Activated naive CD8-positive, alpha-beta T cell treated with anti-CD3 and anti-CD28 coated beads, Interleukin-2, amount 10 ng/mL, durations not matched to agents 7 days and 5 days (primary cell): ENCODE measurements at regions not wholly inside any gene's neighbourhood (a gene's known extent, or its start where the extent isn't known, plus 50 kb on each side); places are given as distances from the start of the nearest gene placed in this dataset.

Experiments used
- ATAC-seq: fragments of 150-1000 bp; cut with Tn5 transposase; one replicate; pipeline ENCODE4 v1.10.0; 2021; ENCODE audit warnings: low read depth, moderate library complexity
- POLR2A ChIA-PET: fragments of 350-600 bp; sonication (Branson Sonifier 250); formaldehyde crosslinking; loops from one replicate; lab custom pipeline; 2021; ENCODE audit warnings: antibody characterized with exemption; lab: Charles Lee
- DNase-seq: peaks from one replicate; pipeline ENCODE4 v3.0.0; 2021
- H3K27ac Mint-ChIP-seq: one replicate; pipeline ENCODE4 v1.8.0; 2022; ENCODE audit warnings: mild to moderate bottlenecking, mixed read lengths
- H3K27me3 Mint-ChIP-seq: one replicate; pipeline ENCODE4 v1.8.0; 2022; ENCODE audit warnings: mild to moderate bottlenecking, moderate library complexity, mixed read lengths
- H3K36me3 Mint-ChIP-seq: one replicate; pipeline ENCODE4 v1.8.0; 2021; ENCODE audit warnings: mild to moderate bottlenecking, mixed read lengths
- H3K4me1 Mint-ChIP-seq: one replicate; pipeline ENCODE4 v1.8.0; 2021; ENCODE audit warnings: mixed read lengths
- H3K4me3 Mint-ChIP-seq: one replicate; pipeline ENCODE4 v1.8.0; 2022; ENCODE audit warnings: mild to moderate bottlenecking, moderate library complexity, mixed read lengths
- H3K9me3 Mint-ChIP-seq: one replicate; pipeline ENCODE4 v1.8.0; 2021; ENCODE audit warnings: mixed read lengths

GRCh38 chr12:77689510-77690086 is 141.1 kb upstream of the NAV3 start:
- Mint-ChIP-seq H3K4me3 (no peak overlapping the region), H3K36me3 (no peaks in the 10 kb centered on the region), H3K4me1 (no peaks in the 10 kb centered on the region), H3K27me3 (no peaks in the 10 kb centered on the region), H3K27ac (no peak overlapping the region), H3K9me3 (no peaks in the 10 kb centered on the region)
- DNase-seq (no peak), ATAC-seq (no peak)
- POLR2A ChIA-PET: no interaction called here

GRCh38 chr12:77687321-77687720 is 143.4 kb upstream of the NAV3 start:
- Mint-ChIP-seq H3K4me1 (no peaks in the 10 kb centered on the region), H3K27me3 (no peaks in the 10 kb centered on the region), H3K4me3 (no peak overlapping the region), H3K27ac (no peak overlapping the region), H3K9me3 (no peaks in the 10 kb centered on the region), H3K36me3 (no peaks in the 10 kb centered on the region)
- POLR2A ChIA-PET: no interaction called here
- DNase-seq (no peak), ATAC-seq (no peak)

GRCh38 chr12:77686760-77687159 is 143.9 kb upstream of the NAV3 start:
- no peaks in the 10 kb centered on the region for H3K27me3 Mint-ChIP-seq
- H3K9me3 Mint-ChIP-seq: no peaks in the 10 kb centered on the region
- no peaks in the 10 kb centered on the region for H3K4me1 Mint-ChIP-seq
- ATAC-seq (no peak), DNase-seq (no peak)
- H3K27ac Mint-ChIP-seq: no peak overlapping the region
- POLR2A ChIA-PET: no interaction called here
- no peak overlapping the region for H3K4me3 Mint-ChIP-seq
- H3K36me3 Mint-ChIP-seq: no peaks in the 10 kb centered on the region

- no peaks in the 10 kb centered on the region for H3K27me3 Mint-ChIP-seq
- DNase-seq (no peak), ATAC-seq (no peak)
- H3K9me3 Mint-ChIP-seq: no peaks in the 10 kb centered on the region
- no peaks in the 10 kb centered on the region for H3K4me1 Mint-ChIP-seq
- POLR2A ChIA-PET: no interaction called here
- no peaks in the 10 kb centered on the region for H3K36me3 Mint-ChIP-seq
- H3K4me3 Mint-ChIP-seq: no peak overlapping the region
- H3K27ac Mint-ChIP-seq: no peak overlapping the region
Measured at GRCh38 chr12:77685901-77686300, 144.8 kb upstream of the NAV3 start.

GRCh38 chr12:77685112-77685511 is 145.6 kb upstream of the NAV3 start:
- DNase-seq: no peak
- H3K4me3 Mint-ChIP-seq: no peak overlapping the region
- POLR2A ChIA-PET: no interaction called here

GRCh38 chr12:77682488-77682887 is 148.2 kb upstream of the NAV3 start:
- POLR2A ChIA-PET: no interaction called here
- H3K36me3 Mint-ChIP-seq: no peaks in the 10 kb centered on the region
- no peak overlapping the region for H3K4me3 Mint-ChIP-seq
- no peak for DNase-seq
- H3K27me3 Mint-ChIP-seq: no peaks in the 10 kb centered on the region
- no peak for ATAC-seq
- no peaks in the 10 kb centered on the region for H3K9me3 Mint-ChIP-seq
- no peak overlapping the region for H3K27ac Mint-ChIP-seq
- H3K4me1 Mint-ChIP-seq: no peaks in the 10 kb centered on the region

More at GRCh38 chr12:77685112-77685511, 145.6 kb upstream of the NAV3 start:
- no peak overlapping the region for H3K27ac Mint-ChIP-seq
- H3K27me3 Mint-ChIP-seq: no peaks in the 10 kb centered on the region
- no peak for ATAC-seq
- H3K36me3 Mint-ChIP-seq: no peaks in the 10 kb centered on the region
- no peaks in the 10 kb centered on the region for H3K4me1 Mint-ChIP-seq
- no peaks in the 10 kb centered on the region for H3K9me3 Mint-ChIP-seq

- Mint-ChIP-seq H3K36me3 (no peaks in the 10 kb centered on the region), H3K4me1 (no peaks in the 10 kb centered on the region), H3K27ac (no peak overlapping the region), H3K4me3 (no peak overlapping the region), H3K27me3 (no peaks in the 10 kb centered on the region), H3K9me3 (no peaks in the 10 kb centered on the region)
- POLR2A ChIA-PET: no interaction called here
- no peak for DNase-seq
- ATAC-seq: no peak
Measured at GRCh38 chr12:77681726-77682125, 149.0 kb upstream of the NAV3 start.

- ATAC-seq: no peak
- Mint-ChIP-seq H3K27ac (no peak overlapping the region), H3K4me3 (no peak overlapping the region), H3K36me3 (no peaks in the 10 kb centered on the region), H3K4me1 (no peaks in the 10 kb centered on the region), H3K27me3 (no peaks in the 10 kb centered on the region), H3K9me3 (no peaks in the 10 kb centered on the region)
- POLR2A ChIA-PET: no interaction called here
- no peak for DNase-seq
Measured at GRCh38 chr12:77679686-77680085, 151.0 kb upstream of the NAV3 start.

- Mint-ChIP-seq H3K27me3 (no peaks in the 10 kb centered on the region), H3K4me1 (no peaks in the 10 kb centered on the region), H3K4me3 (no peak overlapping the region), H3K9me3 (no peaks in the 10 kb centered on the region), H3K27ac (no peak overlapping the region), H3K36me3 (no peaks in the 10 kb centered on the region)
- POLR2A ChIA-PET: no interaction called here
- ATAC-seq (no peak), DNase-seq (no peak)
Measured at GRCh38 chr12:77678621-77679020, 152.1 kb upstream of the NAV3 start.

GRCh38 chr12:77667101-77667500 is 163.6 kb upstream of the NAV3 start:
- POLR2A ChIA-PET: no interaction called here
- DNase-seq: no peak
- H3K27ac Mint-ChIP-seq: no peak overlapping the region
- H3K27me3 Mint-ChIP-seq: no peaks in the 10 kb centered on the region
- no peak overlapping the region for H3K4me3 Mint-ChIP-seq
- peaks cover 3% of the 10 kb centered on the region for H3K9me3 Mint-ChIP-seq
- ATAC-seq: no peak
- no peaks in the 10 kb centered on the region for H3K4me1 Mint-ChIP-seq
- H3K36me3 Mint-ChIP-seq: no peaks in the 10 kb centered on the region

- no peaks in the 10 kb centered on the region for H3K4me1 Mint-ChIP-seq
- POLR2A ChIA-PET: no interaction called here
- peaks cover 3% of the 10 kb centered on the region for H3K9me3 Mint-ChIP-seq
- no peak for ATAC-seq
- H3K36me3 Mint-ChIP-seq: no peaks in the 10 kb centered on the region
- no peak for DNase-seq
- H3K27me3 Mint-ChIP-seq: no peaks in the 10 kb centered on the region
- H3K4me3 Mint-ChIP-seq: no peak overlapping the region
- H3K27ac Mint-ChIP-seq: no peak overlapping the region
Measured at GRCh38 chr12:77648716-77649115, 182.0 kb upstream of the NAV3 start.

GRCh38 chr12:77645966-77646598 is 184.6 kb upstream of the NAV3 start:
- no peaks in the 10 kb centered on the region for H3K36me3 Mint-ChIP-seq
- no peaks in the 10 kb centered on the region for H3K27me3 Mint-ChIP-seq
- no peaks in the 10 kb centered on the region for H3K4me1 Mint-ChIP-seq
- peaks cover 3% of the 10 kb centered on the region for H3K9me3 Mint-ChIP-seq
- POLR2A ChIA-PET: interaction anchor here (0.6 kb wide), 1 partner anchor 1817 kb away, joined by 3 read pairs; no protein-coding TSS in a partner anchor
- no peak for DNase-seq
- ATAC-seq: no peak
- H3K27ac Mint-ChIP-seq: no peak overlapping the region
- no peak overlapping the region for H3K4me3 Mint-ChIP-seq

- H3K36me3 Mint-ChIP-seq: no peaks in the 10 kb centered on the region
- DNase-seq (no peak), ATAC-seq (no peak)
- POLR2A ChIA-PET: no interaction called here
- no peaks in the 10 kb centered on the region for H3K4me1 Mint-ChIP-seq
- H3K4me3 Mint-ChIP-seq: no peak overlapping the region
- peaks cover 3% of the 10 kb centered on the region for H3K9me3 Mint-ChIP-seq
- H3K27ac Mint-ChIP-seq: no peak overlapping the region
- H3K27me3 Mint-ChIP-seq: no peaks in the 10 kb centered on the region
Measured at GRCh38 chr12:77644915-77645605, 185.6 kb upstream of the NAV3 start.

- Mint-ChIP-seq H3K27me3 (no peaks in the 10 kb centered on the region), H3K4me3 (no peak overlapping the region), H3K9me3 (peaks cover 3% of the 10 kb centered on the region), H3K36me3 (no peaks in the 10 kb centered on the region), H3K27ac (no peak overlapping the region), H3K4me1 (no peaks in the 10 kb centered on the region)
- no peak for ATAC-seq
- POLR2A ChIA-PET: no interaction called here
- no peak for DNase-seq
Measured at GRCh38 chr12:77642246-77642645, 188.4 kb upstream of the NAV3 start.
